GM12872 (cell line): ENCODE measurements at regions not wholly inside any gene's neighbourhood (a gene's known extent, or its start where the extent isn't known, plus 50 kb on each side); places are given as distances from the start of the nearest gene placed in this dataset.

Source experiments
- CTCF ChIP-seq: IDR thresholded peaks from 3 replicates; pipeline ENCODE4 v1.5.1; 2011; ENCODE audit warnings: low read depth, mild to moderate bottlenecking, low read length, moderate library complexity; ENCODE audit not compliant: insufficient read depth

- no peak for TF ChIP-seq CTCF
Measured at GRCh38 chr4:26076896-26077295, 162.9 kb downstream of the SMIM20 start.

- no peak for TF ChIP-seq CTCF
Measured at GRCh38 chr4:26077756-26078155, 163.7 kb downstream of the SMIM20 start.

GRCh38 chr4:26080870-26081628, 167.0 kb downstream of the SMIM20 start:
- no peak for TF ChIP-seq CTCF

- peak; percentile 64 for TF ChIP-seq CTCF
Measured at GRCh38 chr4:26081795-26082498, 167.9 kb downstream of the SMIM20 start.

- TF ChIP-seq CTCF: no peak
Measured at GRCh38 chr4:26082565-26082964, 168.5 kb downstream of the SMIM20 start.

GRCh38 chr4:26083987-26084386, 170.0 kb downstream of the SMIM20 start:
- TF ChIP-seq CTCF: no peak

- no peak for TF ChIP-seq CTCF
Measured at GRCh38 chr4:26084414-26084813, 170.4 kb downstream of the SMIM20 start.
